ENCODE measurements at regions not wholly inside any gene's neighbourhood (a gene's known extent, or its start where the extent isn't known, plus 50 kb on each side); places are given as distances from the start of the nearest gene placed in this dataset.
"Not testable (repeated sequence)": the region's sequence is repeated elsewhere in the genome, so short reads cannot be mapped to it uniquely, and the experiment has no call there.

DNA sequence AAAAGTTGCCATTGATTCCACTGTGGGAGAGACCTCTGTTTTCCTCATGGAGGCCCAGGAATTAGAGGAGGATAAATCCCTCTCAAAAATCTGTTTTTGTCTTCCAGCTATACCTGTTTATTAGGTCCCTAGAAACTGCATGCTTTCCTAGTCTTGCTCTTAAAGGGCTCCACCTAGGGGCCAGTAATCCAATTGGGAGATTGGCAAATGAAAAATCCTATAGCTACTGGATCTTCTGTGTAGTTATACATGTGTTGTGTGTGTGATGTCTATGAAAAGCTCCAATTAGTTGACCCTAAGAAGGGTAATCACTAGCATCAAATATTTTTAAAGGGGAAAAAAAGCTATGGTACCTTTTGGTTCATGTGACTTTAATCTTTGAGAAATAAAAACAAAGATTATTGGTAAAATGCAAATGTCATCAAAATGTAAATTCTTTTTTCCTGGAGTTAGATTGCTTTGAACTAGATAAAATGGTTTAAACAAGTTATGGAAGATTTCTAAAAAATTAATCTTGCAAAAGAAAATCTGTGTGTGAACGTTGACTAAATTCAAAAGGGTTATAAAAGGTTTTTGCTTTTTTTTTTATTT lies 63.4 kb upstream of the C1QTNF9B start:
- H3K4me3 ChIP-seq (ENCODE audit: insufficient read depth, low read depth, low read length, poor library complexity, severe bottlenecking) = no peak overlapping the region
- no peaks in the 10 kb centered on the region for H3K9me3 ChIP-seq (ENCODE audit: control insufficient read depth, low read length)
- no peaks in the 10 kb centered on the region for H3K4me1 ChIP-seq (ENCODE audit: control insufficient read depth, insufficient read depth, low read length, poor library complexity, severe bottlenecking)
- no peaks in the 10 kb centered on the region for H3K27me3 ChIP-seq (replicated peaks; ENCODE audit: control insufficient read depth, insufficient read depth, low read length, poor library complexity, severe bottlenecking)
- H3K27ac ChIP-seq (ENCODE audit: insufficient read depth, low read length, poor library complexity, severe bottlenecking) = no peak overlapping the region
- no peak for DNase-seq
- H3K36me3 ChIP-seq (ENCODE audit: control insufficient read depth, insufficient read depth, low read length) = no peaks in the 10 kb centered on the region

DNA sequence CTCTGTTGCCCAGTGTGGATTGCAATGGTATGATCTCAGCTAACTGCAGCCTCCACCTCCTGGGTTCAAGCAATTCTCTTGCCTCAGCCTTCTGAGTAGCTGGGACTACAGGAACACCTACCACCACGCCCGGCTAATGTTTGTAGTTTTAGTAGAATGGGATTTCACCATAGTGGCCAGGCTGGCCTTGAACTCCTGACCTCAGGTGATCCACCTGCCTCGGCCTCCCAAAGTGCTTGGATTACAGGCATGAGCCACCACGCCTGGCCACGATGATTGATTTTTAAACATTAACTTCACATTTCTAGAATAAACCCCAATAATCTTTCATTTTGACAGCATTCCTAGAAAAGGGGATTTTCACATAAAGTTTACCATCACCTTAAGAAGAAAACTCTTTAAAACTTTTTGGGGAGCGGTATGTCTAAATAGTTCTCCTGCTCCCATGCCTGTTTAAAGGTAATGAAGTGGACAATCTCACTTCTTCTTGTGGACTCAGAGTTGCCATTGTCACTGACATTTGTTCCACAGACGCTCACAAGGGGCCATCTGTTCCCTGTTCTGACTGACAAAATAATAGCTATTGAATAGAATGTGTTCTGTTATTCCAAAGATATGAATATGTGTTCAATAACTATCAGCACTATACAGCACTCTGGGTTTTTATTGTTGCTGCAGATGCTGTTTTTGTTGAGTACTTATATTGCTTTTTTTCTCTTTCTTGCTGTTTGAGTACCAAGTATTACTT lies 66.1 kb upstream of the C1QTNF9B start:
- no peaks in the 10 kb centered on the region for H3K9me3 ChIP-seq (ENCODE audit: control insufficient read depth, low read length)
- H3K4me3 ChIP-seq (ENCODE audit: insufficient read depth, low read depth, low read length, poor library complexity, severe bottlenecking) = no peak overlapping the region
- H3K27me3 ChIP-seq (replicated peaks; ENCODE audit: control insufficient read depth, insufficient read depth, low read length, poor library complexity, severe bottlenecking) = no peaks in the 10 kb centered on the region
- H3K36me3 ChIP-seq (ENCODE audit: control insufficient read depth, insufficient read depth, low read length) = no peaks in the 10 kb centered on the region
- no peak for DNase-seq
- H3K4me1 ChIP-seq (ENCODE audit: control insufficient read depth, insufficient read depth, low read length, poor library complexity, severe bottlenecking) = no peaks in the 10 kb centered on the region
- H3K27ac ChIP-seq (ENCODE audit: insufficient read depth, low read length, poor library complexity, severe bottlenecking) = no peak overlapping the region

DNA sequence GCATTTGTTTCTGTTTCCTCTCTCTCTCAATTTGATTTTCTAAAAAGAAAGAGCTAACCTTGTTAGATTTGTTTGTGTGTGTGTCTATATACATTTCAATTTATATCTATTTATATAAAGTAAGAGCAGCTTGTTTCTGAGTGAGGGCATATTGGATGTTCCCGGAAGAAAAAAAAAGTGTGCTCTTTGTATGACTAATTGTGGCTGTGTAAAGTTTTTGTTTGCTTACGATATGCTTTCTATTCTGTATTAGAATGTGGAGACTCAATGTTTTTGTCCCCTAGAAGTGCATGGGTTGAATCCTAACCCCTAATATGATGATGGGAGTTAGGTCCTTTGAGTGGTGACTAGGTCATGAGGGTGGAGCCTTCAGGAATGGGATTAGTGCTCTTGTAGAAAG lies 66.6 kb upstream of the C1QTNF9B start:
- Histone ChIP-seq H3K27me3 (replicated peaks; ENCODE audit: control insufficient read depth, insufficient read depth, low read length, poor library complexity, severe bottlenecking) (no peaks in the 10 kb centered on the region), H3K4me1 (ENCODE audit: control insufficient read depth, insufficient read depth, low read length, poor library complexity, severe bottlenecking) (no peaks in the 10 kb centered on the region), H3K4me3 (ENCODE audit: insufficient read depth, low read depth, low read length, poor library complexity, severe bottlenecking) (no peak overlapping the region), H3K36me3 (ENCODE audit: control insufficient read depth, insufficient read depth, low read length) (no peaks in the 10 kb centered on the region), H3K9me3 (ENCODE audit: control insufficient read depth, low read length) (no peaks in the 10 kb centered on the region), H3K27ac (ENCODE audit: insufficient read depth, low read length, poor library complexity, severe bottlenecking) (no peak overlapping the region)
- DNase-seq = no peak

DNA sequence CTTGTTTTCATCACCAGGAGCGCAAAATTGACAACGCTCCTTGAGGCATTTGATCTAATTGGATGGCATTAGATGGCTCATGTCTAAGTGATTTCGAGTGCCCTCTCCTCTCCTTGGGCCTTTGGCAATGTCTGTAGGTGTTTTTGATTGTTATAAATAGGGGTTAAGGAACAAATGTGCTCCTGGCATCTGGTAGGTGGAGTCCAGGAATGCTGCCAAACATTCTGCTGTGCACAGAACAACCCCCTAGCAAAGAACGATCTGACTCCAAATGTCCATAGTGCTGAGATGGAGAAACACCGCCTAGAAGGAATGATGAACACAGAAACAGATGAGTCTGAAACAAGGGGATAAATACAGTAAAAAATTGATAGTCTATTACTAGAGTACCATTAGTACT lies 68.0 kb upstream of the C1QTNF9B start:
- Histone ChIP-seq H3K4me1 (ENCODE audit: control insufficient read depth, insufficient read depth, low read length, poor library complexity, severe bottlenecking) (no peaks in the 10 kb centered on the region), H3K36me3 (ENCODE audit: control insufficient read depth, insufficient read depth, low read length) (no peaks in the 10 kb centered on the region), H3K27me3 (replicated peaks; ENCODE audit: control insufficient read depth, insufficient read depth, low read length, poor library complexity, severe bottlenecking) (no peaks in the 10 kb centered on the region), H3K27ac (ENCODE audit: insufficient read depth, low read length, poor library complexity, severe bottlenecking) (no peak overlapping the region), H3K4me3 (ENCODE audit: insufficient read depth, low read depth, low read length, poor library complexity, severe bottlenecking) (no peak overlapping the region), H3K9me3 (ENCODE audit: control insufficient read depth, low read length) (no peaks in the 10 kb centered on the region)
- no peak for DNase-seq

DNA sequence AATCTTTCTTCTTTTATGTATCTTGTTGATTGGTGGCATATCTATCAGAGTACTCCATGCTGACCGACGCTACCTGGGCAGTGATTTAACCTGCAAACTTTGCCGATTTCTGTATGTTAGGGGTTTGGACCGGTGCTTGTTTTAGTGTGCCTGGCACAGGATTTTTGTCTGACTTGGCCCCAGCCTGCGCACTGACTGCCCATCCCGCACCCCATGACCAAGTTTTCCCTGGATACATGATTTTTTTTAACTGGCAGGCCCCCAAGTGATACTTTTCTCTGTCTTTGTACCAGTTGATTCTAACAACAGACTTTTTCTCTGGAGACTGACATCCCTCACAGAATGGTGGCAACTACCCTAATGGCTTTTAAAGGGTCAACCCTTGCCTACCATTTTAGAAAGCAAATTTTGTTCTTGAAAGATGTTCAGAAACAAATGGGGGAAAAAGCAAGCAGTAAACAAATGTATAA lies 69.0 kb upstream of the C1QTNF9B start:
- H3K4me1 ChIP-seq (ENCODE audit: control insufficient read depth, insufficient read depth, low read length, poor library complexity, severe bottlenecking) = no peaks in the 10 kb centered on the region
- no peaks in the 10 kb centered on the region for H3K27me3 ChIP-seq (replicated peaks; ENCODE audit: control insufficient read depth, insufficient read depth, low read length, poor library complexity, severe bottlenecking)
- H3K9me3 ChIP-seq (ENCODE audit: control insufficient read depth, low read length) = no peaks in the 10 kb centered on the region
- peak overlapping the region; percentile 67 for H3K4me3 ChIP-seq (ENCODE audit: insufficient read depth, low read depth, low read length, poor library complexity, severe bottlenecking)
- H3K36me3 ChIP-seq (ENCODE audit: control insufficient read depth, insufficient read depth, low read length) = no peaks in the 10 kb centered on the region
- H3K27ac ChIP-seq (ENCODE audit: insufficient read depth, low read length, poor library complexity, severe bottlenecking) = peak overlapping the region; percentile 81
- no peak for DNase-seq

DNA sequence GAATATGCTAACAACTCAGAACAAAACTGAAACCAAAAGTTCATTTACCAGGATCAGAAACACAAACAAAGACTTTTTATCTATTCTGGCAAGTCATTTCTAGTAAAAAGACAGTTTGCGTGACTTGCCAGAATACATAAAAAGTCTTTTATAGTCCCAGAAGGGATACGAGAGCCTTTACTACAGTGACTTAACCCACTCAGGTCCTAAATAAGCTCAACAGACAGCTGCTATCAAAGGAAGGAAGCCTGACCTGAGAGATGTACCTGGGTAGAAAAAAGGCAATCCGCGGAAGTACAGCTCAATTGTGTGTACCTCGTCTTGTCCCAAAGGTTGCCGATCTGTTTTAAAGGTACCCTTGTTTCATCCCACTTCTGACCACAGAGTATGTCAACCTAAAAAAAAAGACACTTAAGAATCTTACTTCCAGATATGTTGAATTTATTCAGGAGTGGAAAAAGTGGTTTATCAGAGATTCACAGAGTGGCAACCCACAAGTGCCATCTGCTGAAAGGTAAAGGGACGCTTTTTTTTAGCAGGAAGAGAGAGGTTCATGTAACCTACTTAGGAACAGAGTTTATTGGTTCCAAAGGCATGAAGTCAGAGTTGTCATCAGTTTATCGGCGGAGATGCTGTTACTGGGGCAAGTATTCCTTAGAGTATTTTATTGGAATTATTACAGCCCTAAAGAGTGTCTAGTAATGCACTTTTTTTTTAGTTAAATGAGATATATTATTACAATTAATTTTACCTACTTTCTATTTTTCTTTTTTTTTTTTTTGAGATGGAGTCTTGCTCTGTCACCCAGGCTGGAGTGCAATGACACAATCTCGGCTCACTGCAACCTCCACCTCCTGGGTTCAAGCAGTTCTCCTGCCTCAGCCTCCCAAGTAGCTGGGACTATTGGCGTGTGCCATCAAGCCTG lies 69.7 kb upstream of the C1QTNF9B start:
- DNase-seq = peak in 1 of 3 donors; percentile 10
- Histone ChIP-seq H3K36me3 (ENCODE audit: control insufficient read depth, insufficient read depth, low read length) (no peaks in the 10 kb centered on the region), H3K27ac (ENCODE audit: insufficient read depth, low read length, poor library complexity, severe bottlenecking) (peak overlapping the region; percentile 81), H3K4me3 (ENCODE audit: insufficient read depth, low read depth, low read length, poor library complexity, severe bottlenecking) (peak overlapping the region; percentile 67), H3K9me3 (ENCODE audit: control insufficient read depth, low read length) (no peaks in the 10 kb centered on the region), H3K27me3 (replicated peaks; ENCODE audit: control insufficient read depth, insufficient read depth, low read length, poor library complexity, severe bottlenecking) (no peaks in the 10 kb centered on the region), H3K4me1 (ENCODE audit: control insufficient read depth, insufficient read depth, low read length, poor library complexity, severe bottlenecking) (no peaks in the 10 kb centered on the region)

DNA sequence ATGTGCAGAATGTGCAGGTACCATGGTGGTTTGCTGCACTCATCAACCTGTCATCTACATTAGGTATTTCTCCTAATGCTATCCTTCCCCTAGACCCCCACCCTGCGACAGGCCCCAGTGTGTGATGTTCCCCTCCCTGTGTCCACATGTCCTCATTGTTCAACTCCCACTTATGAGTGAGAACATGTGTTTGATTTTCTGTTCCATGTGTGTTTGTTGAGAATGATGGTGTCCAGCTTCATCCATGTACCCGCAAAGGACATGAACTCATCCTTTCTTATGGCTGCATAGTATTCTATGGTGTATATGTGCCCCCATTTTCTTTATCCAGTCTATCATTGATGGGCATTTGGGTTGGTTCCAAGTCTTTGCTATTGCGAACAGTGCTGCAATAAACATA lies 70.5 kb upstream of the C1QTNF9B start:
- not testable (repeated sequence) for H3K27ac ChIP-seq (ENCODE audit: insufficient read depth, low read length, poor library complexity, severe bottlenecking); H3K4me1 ChIP-seq (ENCODE audit: control insufficient read depth, insufficient read depth, low read length, poor library complexity, severe bottlenecking); DNase-seq; H3K9me3 ChIP-seq (ENCODE audit: control insufficient read depth, low read length); H3K36me3 ChIP-seq (ENCODE audit: control insufficient read depth, insufficient read depth, low read length); H3K27me3 ChIP-seq (replicated peaks; ENCODE audit: control insufficient read depth, insufficient read depth, low read length, poor library complexity, severe bottlenecking); H3K4me3 ChIP-seq (ENCODE audit: insufficient read depth, low read depth, low read length, poor library complexity, severe bottlenecking)

DNA sequence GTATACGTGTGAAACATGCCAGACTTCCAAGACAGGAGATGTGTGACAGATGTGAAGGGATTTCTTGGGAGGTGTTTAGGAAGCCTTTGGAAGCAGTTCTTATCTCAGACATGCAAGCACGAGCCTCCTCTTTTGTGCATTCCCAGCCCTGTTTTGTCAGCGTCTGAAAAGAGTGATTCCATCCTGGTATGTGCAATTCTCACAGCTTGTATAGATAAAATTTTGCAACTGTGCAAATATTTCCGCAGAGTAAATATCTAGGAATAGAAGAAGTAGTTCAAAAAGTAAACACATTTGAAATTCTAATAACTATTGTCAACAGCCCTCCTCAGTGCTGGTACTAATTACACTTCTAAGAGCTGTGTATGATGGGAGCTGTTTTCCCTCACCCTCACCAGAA lies 72.3 kb upstream of the C1QTNF9B start:
- H3K27ac ChIP-seq (ENCODE audit: insufficient read depth, low read length, poor library complexity, severe bottlenecking) = no peak overlapping the region

DNA sequence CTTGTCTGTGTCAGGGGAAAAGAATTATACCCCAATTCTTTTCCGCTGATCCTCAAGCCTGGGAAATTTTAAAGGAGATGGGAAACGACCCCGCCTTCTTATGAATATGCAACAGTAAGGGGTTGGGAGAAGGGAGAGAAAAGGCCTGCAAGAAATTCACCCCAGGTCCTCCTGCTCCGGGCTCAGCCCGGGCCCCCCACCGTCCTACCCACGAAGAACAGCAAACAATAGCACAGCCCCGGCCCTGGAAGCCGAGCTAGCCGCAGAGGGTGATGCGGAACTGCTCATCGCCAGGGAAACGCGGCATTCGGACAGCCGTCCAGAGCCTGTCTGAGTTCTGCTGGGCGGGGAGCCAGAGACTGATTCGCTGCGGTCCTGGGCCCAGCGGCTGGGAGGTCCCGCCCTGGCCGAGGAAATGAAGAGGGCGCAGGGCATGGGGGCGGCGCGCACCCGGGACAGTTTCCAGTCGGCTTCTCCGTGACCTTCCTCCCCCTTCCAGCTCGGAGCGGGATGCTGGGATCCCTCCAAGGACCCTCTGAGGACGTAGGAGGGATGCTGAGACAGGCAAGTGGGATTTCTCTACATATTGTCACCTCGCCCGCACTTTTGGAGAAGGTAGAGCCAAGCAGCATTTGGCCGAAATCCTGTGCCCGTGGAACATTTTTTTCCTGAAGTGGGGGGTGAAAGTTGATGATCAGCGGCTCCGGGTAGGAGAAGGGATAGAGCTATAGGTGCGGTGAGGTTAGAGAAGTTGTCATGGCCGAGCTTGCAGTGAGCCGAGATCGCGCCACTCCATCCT lies 82.3 kb upstream of the C1QTNF9B start:
- Histone ChIP-seq H3K36me3 (ENCODE audit: control insufficient read depth, insufficient read depth, low read length) (no peaks in the 10 kb centered on the region), H3K9me3 (ENCODE audit: control insufficient read depth, low read length) (no peaks in the 10 kb centered on the region), H3K4me1 (ENCODE audit: control insufficient read depth, insufficient read depth, low read length, poor library complexity, severe bottlenecking) (peaks cover 11% of the 10 kb centered on the region), H3K27me3 (replicated peaks; ENCODE audit: control insufficient read depth, insufficient read depth, low read length, poor library complexity, severe bottlenecking) (peaks cover 20% of the 10 kb centered on the region), H3K4me3 (ENCODE audit: insufficient read depth, low read depth, low read length, poor library complexity, severe bottlenecking) (peak overlapping the region; percentile 64), H3K27ac (ENCODE audit: insufficient read depth, low read length, poor library complexity, severe bottlenecking) (peak overlapping the region; percentile 34)
- peak; percentile 3 to 17 (median 9) for DNase-seq

More for the DNA sequence above, 72.3 kb upstream of the C1QTNF9B start:
- no peaks in the 10 kb centered on the region for H3K36me3 ChIP-seq (ENCODE audit: control insufficient read depth, insufficient read depth, low read length)
- H3K4me1 ChIP-seq (ENCODE audit: control insufficient read depth, insufficient read depth, low read length, poor library complexity, severe bottlenecking) = no peaks in the 10 kb centered on the region
- H3K27me3 ChIP-seq (replicated peaks; ENCODE audit: control insufficient read depth, insufficient read depth, low read length, poor library complexity, severe bottlenecking) = no peaks in the 10 kb centered on the region
- no peaks in the 10 kb centered on the region for H3K9me3 ChIP-seq (ENCODE audit: control insufficient read depth, low read length)
- no peak for DNase-seq
- H3K4me3 ChIP-seq (ENCODE audit: insufficient read depth, low read depth, low read length, poor library complexity, severe bottlenecking) = no peak overlapping the region
